Endothelial cell of umbilical vein (primary cell): ENCODE measurements at regions not wholly inside any gene's neighbourhood (a gene's known extent, or its start where the extent isn't known, plus 50 kb on each side); places are given as distances from the start of the nearest gene placed in this dataset.

Experiments used
- BruUV-seq: library from RNA; stranded (reverse); fragments of 400-500 nt; replicated peaks from 2 replicates; lab custom pipeline; 2021; lab: Mats Ljungman, UMichigan
- CTCF ChIA-PET: fragments of 300-600, 350-600 bp; sonication (Branson Sonifier 250); formaldehyde crosslinking; loops from one replicate; lab custom pipeline; 2021; ENCODE audit warnings: antibody characterized with exemption, inconsistent platforms; lab: Charles Lee
- POLR2A ChIA-PET: fragments of 300-600, 350-600 bp; sonication (Branson Sonifier 250); formaldehyde crosslinking; loops from one replicate; lab custom pipeline; 2021; ENCODE audit warnings: antibody characterized with exemption, inconsistent platforms; lab: Charles Lee
- DNase-seq: peaks from one replicate; pipeline ENCODE4 v3.0.0-alpha.2; 2011; ENCODE audit warnings: low read depth, low spot score
- FAIRE-seq: peaks from 2 replicates; lab custom pipeline; 2011; peaks lifted over from hg19 to GRCh38; lab: Jason Lieb, UNC
- H2AFZ ChIP-seq: 2 replicates; pipeline ENCODE4 v1.6.0; 2012; ENCODE audit warnings: low read depth, low read length, control low read depth, inconsistent platforms
- H3K27ac ChIP-seq: 2 replicates; pipeline ENCODE4 v1.5.1; 2011; ENCODE audit warnings: low read depth, mild to moderate bottlenecking, control low read depth, low read length, moderate library complexity; ENCODE audit not compliant: insufficient read depth
- H3K27me3 ChIP-seq, 2 experiments: 2 replicates each; pipeline versions ENCODE4 v1.6.0 to v1.6.1; 2011; ENCODE audit warnings: low read length in 2 of 2, mixed read lengths in 1 of 2; ENCODE audit not compliant: control insufficient read depth in 2 of 2, insufficient read depth in 2 of 2
- H3K36me3 ChIP-seq, 2 experiments: 2 replicates in 1 of 2; 3 replicates in 1 of 2; pipeline ENCODE4 v1.5.1; 2011; ENCODE audit warnings: low read length in 2 of 2, mild to moderate bottlenecking in 1 of 2, moderate library complexity in 1 of 2; ENCODE audit not compliant: control insufficient read depth in 2 of 2, insufficient read depth in 2 of 2; ENCODE audit errors: extremely low read depth in 1 of 2
- H3K4me1 ChIP-seq: 3 replicates; pipeline ENCODE4 v1.5.1; 2011; ENCODE audit warnings: mild to moderate bottlenecking, low read length; ENCODE audit not compliant: control insufficient read depth, insufficient read depth; ENCODE audit errors: extremely low read depth
- H3K4me2 ChIP-seq: 2 replicates; pipeline ENCODE4 v1.6.1; 2011; ENCODE audit warnings: low read length, control low read depth, mixed read lengths; ENCODE audit not compliant: insufficient read depth
- H3K4me3 ChIP-seq, 3 experiments: fragments of 200-600 bp in 1 of 3; sonication (generic), shearing (Covaris generic) in 1 of 3; replicated peaks in 1 of 3; 2 replicates each; pipeline ENCODE4 v1.5.1; 2011 to 2016; ENCODE audit warnings: control low read depth in 3 of 3, low read length in 3 of 3, mild to moderate bottlenecking in 2 of 3, inconsistent platforms in 1 of 3, low read depth in 1 of 3, moderate library complexity in 1 of 3; ENCODE audit not compliant: insufficient read depth in 1 of 3
- H3K79me2 ChIP-seq: 2 replicates; pipeline ENCODE4 v1.6.0; 2012; ENCODE audit warnings: low read length, inconsistent platforms; ENCODE audit not compliant: control insufficient read depth, insufficient read depth
- H3K9ac ChIP-seq: replicated peaks from 2 replicates; pipeline ENCODE3; 2011; ENCODE audit warnings: low read length, control low read depth; ENCODE audit not compliant: insufficient read depth; ENCODE audit errors: extremely low read depth
- H3K9me1 ChIP-seq: replicated peaks from 3 replicates; pipeline ENCODE4 v1.6.0; 2011; ENCODE audit warnings: mild to moderate bottlenecking, low read length; ENCODE audit not compliant: control insufficient read depth, insufficient read depth; ENCODE audit errors: extremely low read depth
- H3K9me3 ChIP-seq: replicated peaks from 2 replicates; pipeline ENCODE4 v1.5.1; 2012; ENCODE audit warnings: low read length, inconsistent platforms; ENCODE audit not compliant: control insufficient read depth, insufficient read depth
- H4K20me1 ChIP-seq: replicated peaks from 2 replicates; pipeline ENCODE3; 2011; ENCODE audit warnings: mild to moderate bottlenecking, low read length; ENCODE audit not compliant: control insufficient read depth, insufficient read depth; ENCODE audit errors: extremely low read depth
- CTCF ChIP-seq, 2 donors: IDR thresholded peaks; 1 replicate in 1 of 2; 2 replicates in 1 of 2; pipeline ENCODE4 v1.5.1; 2011; ENCODE audit warnings: low read length in 2 of 2, mild to moderate bottlenecking in 2 of 2, moderate library complexity in 2 of 2, control low read depth in 1 of 2, inconsistent platforms in 1 of 2, low read depth in 1 of 2; ENCODE audit not compliant: insufficient read depth in 1 of 2; ENCODE audit errors: extremely low read depth in 1 of 2
- EZH2 ChIP-seq: IDR thresholded peaks from 2 replicates; pipeline ENCODE4 v1.6.1; 2012; ENCODE audit warnings: borderline replicate concordance, low read depth, mild to moderate bottlenecking, moderate library complexity, low read length, inconsistent platforms; ENCODE audit not compliant: severe bottlenecking
- FOS ChIP-seq: IDR thresholded peaks from 2 replicates; pipeline ENCODE4 v1.6.1; 2011; ENCODE audit warnings: mild to moderate bottlenecking, low read length, moderate library complexity, borderline replicate concordance; ENCODE audit not compliant: insufficient read depth
- GATA2 ChIP-seq: IDR thresholded peaks from 2 replicates; pipeline ENCODE4 v1.7.0; 2011; ENCODE audit warnings: low read depth, mild to moderate bottlenecking, moderate library complexity, mixed read lengths, low read length; ENCODE audit not compliant: insufficient read length, insufficient read depth
- JUN ChIP-seq: IDR thresholded peaks from 2 replicates; pipeline ENCODE4 v1.6.1; 2011; ENCODE audit warnings: borderline replicate concordance, low read depth; ENCODE audit not compliant: insufficient read length, insufficient read depth
- MAX ChIP-seq: IDR thresholded peaks from 2 replicates; pipeline ENCODE4 v1.6.1; 2011; ENCODE audit not compliant: insufficient read depth, insufficient read length
- MYC ChIP-seq: IDR thresholded peaks from one replicate; pipeline ENCODE4 v1.6.1; 2011; ENCODE audit warnings: mild to moderate bottlenecking, low read depth, low read length
- POLR2A ChIP-seq: IDR thresholded peaks from 2 replicates; pipeline ENCODE4 v1.6.1; 2012; ENCODE audit warnings: low read depth, mild to moderate bottlenecking, control low read depth, low read length
- POLR2AphosphoS5 ChIP-seq: IDR thresholded peaks from 2 replicates; pipeline ENCODE4 v1.6.1; 2012; ENCODE audit warnings: low read depth, mild to moderate bottlenecking, control low read depth, low read length, moderate library complexity; ENCODE audit not compliant: insufficient read depth
- dilution Hi-C: fragments of 300-500 bp; cut with MboI; formaldehyde crosslinking; loops from one replicate; pipeline ENCODE4 v1.15.0; 2019; ENCODE audit warnings: low sequenced_read_pairs; ENCODE audit not compliant: extremely low pct_ligation_motif_present
- intact Hi-C: fragments of 100-400 bp; cut with micrococcal nuclease; formaldehyde crosslinking; loops from one replicate; pipeline ENCODE4 v1.10.0; 2022

GRCh38 chr5:142242272-142242671 lies 82.5 kb downstream of the SPRY4 start:
- H4K20me1 ChIP-seq: no peaks in the 10 kb centered on the region
- no peak for TF ChIP-seq JUN
- TF ChIP-seq GATA2: no peak
- TF ChIP-seq MYC: no peak
- TF ChIP-seq MAX: no peak
- no peak for TF ChIP-seq POLR2A
- no peak for TF ChIP-seq POLR2AphosphoS5
- TF ChIP-seq EZH2: no peak
- TF ChIP-seq FOS: no peak
- no peak for TF ChIP-seq CTCF (IDR thresholded peaks at IDR 0.05; ENCODE audit: extremely low read depth in 1 of 2, insufficient read depth in 1 of 2, low read depth in 1 of 2, low read length in 2 of 2)
- peaks cover 13% of the 10 kb centered on the region for H3K4me1 ChIP-seq
- dilution Hi-C loops: no loop called here
- no peak overlapping the region for H3K4me3 ChIP-seq
- H3K4me2 ChIP-seq: no peak overlapping the region
- intact Hi-C loops: no loop called here
- DNase-seq: no peak
- H2AFZ ChIP-seq: no peak overlapping the region
- no peaks in the 10 kb centered on the region for H3K27me3 ChIP-seq
- ChIA-PET POLR2A (no interaction called here), CTCF (no interaction called here)
- H3K36me3 ChIP-seq: no peaks in the 10 kb centered on the region
- no peak overlapping the region for H3K27ac ChIP-seq
- H3K9me3 ChIP-seq: no peaks in the 10 kb centered on the region
- no peaks in the 10 kb centered on the region for H3K79me2 ChIP-seq
- no peaks in the 10 kb centered on the region for H3K9me1 ChIP-seq
- no TSS peak for BruUV-seq
- H3K9ac ChIP-seq: no peak overlapping the region
- no peak for FAIRE-seq
